GM23338 (cell line): ENCODE measurements at regions not wholly inside any gene's neighbourhood (a gene's known extent, or its start where the extent isn't known, plus 50 kb on each side); places are given as distances from the start of the nearest gene placed in this dataset.

Source experiments
- ATAC-seq: fragments of 200-7000 bp; cut with Tn5 transposase; 3 replicates; pipeline ENCODE4 v1.9.1; 2020
- DNase-seq: peaks from one replicate; pipeline ENCODE4 v3.0.0-alpha.2; 2015; ENCODE audit warnings: low spot score
- H2AFZ ChIP-seq: fragments of 200-600 bp; sonication (generic); 2 replicates; pipeline ENCODE4 v1.8.0; 2016; ENCODE audit warnings: antibody characterized with exemption, mild to moderate bottlenecking, moderate library complexity
- H3F3A ChIP-seq: fragments of 200-600 bp; sonication (generic); replicated peaks from 2 replicates; pipeline ENCODE4 v1.8.0; 2017; ENCODE audit warnings: antibody characterized with exemption, mixed run types, low read depth
- H3K27ac ChIP-seq: fragments of 200-600 bp; sonication (generic); 2 replicates; pipeline ENCODE4 v1.6.1; 2016; ENCODE audit warnings: low read depth
- H3K27me3 ChIP-seq: fragments of 200-600 bp; sonication (generic); 2 replicates; pipeline ENCODE4 v1.8.0; 2016; ENCODE audit warnings: mild to moderate bottlenecking, mixed run types, moderate library complexity; ENCODE audit not compliant: insufficient read depth
- H3K36me3 ChIP-seq: fragments of 200-600 bp; sonication (generic); 2 replicates; pipeline ENCODE4 v1.8.0; 2016; ENCODE audit warnings: mild to moderate bottlenecking; ENCODE audit not compliant: insufficient read depth
- H3K4me1 ChIP-seq: fragments of 200-600 bp; sonication (generic); 2 replicates; pipeline ENCODE4 v1.8.0; 2016; ENCODE audit warnings: mild to moderate bottlenecking, moderate library complexity; ENCODE audit not compliant: insufficient read depth
- H3K4me2 ChIP-seq: fragments of 200-600 bp; sonication (generic); 2 replicates; pipeline ENCODE4 v1.7.1; 2017; ENCODE audit warnings: mixed run types
- H3K4me3 ChIP-seq: fragments of 200-600 bp; sonication (generic); 2 replicates; pipeline ENCODE4 v1.6.1; 2016; ENCODE audit warnings: mixed run types
- H3K79me2 ChIP-seq: fragments of 200-600 bp; sonication (generic); replicated peaks from 2 replicates; pipeline ENCODE4 v1.8.0; 2017; ENCODE audit warnings: mild to moderate bottlenecking; ENCODE audit not compliant: insufficient read depth
- H3K9me2 ChIP-seq: fragments of 200-600 bp; sonication (generic); 2 replicates; pipeline ENCODE4 v1.8.0; 2017; ENCODE audit not compliant: insufficient read depth
- H4K20me1 ChIP-seq: fragments of 200-600 bp; sonication (generic); replicated peaks from 2 replicates; pipeline ENCODE4 v1.8.0; 2017; ENCODE audit warnings: mild to moderate bottlenecking; ENCODE audit not compliant: insufficient read depth
- H3K27ac Mint-ChIP-seq: 2 replicates; pipeline ENCODE4 v1.8.0; 2020; ENCODE audit warnings: inconsistent platforms, mild to moderate bottlenecking, moderate library complexity, mixed read lengths
- H3K27me3 Mint-ChIP-seq: 3 replicates; pipeline ENCODE4 v1.8.0; 2022; ENCODE audit warnings: low read depth, mild to moderate bottlenecking, moderate library complexity, mixed read lengths, inconsistent platforms; ENCODE audit not compliant: insufficient read depth, poor library complexity
- H3K36me3 Mint-ChIP-seq: 3 replicates; pipeline ENCODE4 v1.8.0; 2021; ENCODE audit warnings: low read depth, mild to moderate bottlenecking, inconsistent platforms, moderate library complexity, mixed read lengths
- H3K4me1 Mint-ChIP-seq: 3 replicates; pipeline ENCODE4 v1.8.0; 2020; ENCODE audit warnings: mild to moderate bottlenecking, inconsistent platforms, mixed read lengths
- H3K4me3 Mint-ChIP-seq: 3 replicates; pipeline ENCODE4 v1.8.0; 2021; ENCODE audit warnings: moderate library complexity, mild to moderate bottlenecking, inconsistent platforms, mixed read lengths
- H3K9me3 Mint-ChIP-seq: 3 replicates; pipeline ENCODE4 v1.8.0; 2020; ENCODE audit warnings: moderate library complexity, mild to moderate bottlenecking, inconsistent platforms, mixed read lengths
- CREB1 ChIP-seq: fragments of 250-450 bp; sonication (Bioruptor Pico); IDR thresholded peaks from 2 replicates; pipeline ENCODE4 v1.5.0; 2020; ENCODE audit warnings: low read depth, mild to moderate bottlenecking, moderate library complexity
- EZH2 ChIP-seq: fragments of 200-600 bp; sonication (generic); IDR thresholded peaks from one replicate; pipeline ENCODE4 v1.8.0; 2017; ENCODE audit warnings: antibody characterized with exemption, mild to moderate bottlenecking, low read depth; ENCODE audit not compliant: unreplicated experiment
- EZH2phosphoT487 ChIP-seq: fragments of 200-600 bp; sonication (generic); IDR thresholded peaks from one replicate; pipeline ENCODE4 v1.8.1; 2018; ENCODE audit warnings: antibody characterized with exemption; ENCODE audit not compliant: unreplicated experiment
- JUNB ChIP-seq: IDR thresholded peaks from one replicate; pipeline ENCODE4 v1.6.1; 2016; ENCODE audit warnings: antibody characterized with exemption; ENCODE audit not compliant: unreplicated experiment
- NANOG ChIP-seq: IDR thresholded peaks from 2 replicates; pipeline ENCODE4 v1.6.1; 2016; ENCODE audit warnings: antibody characterized with exemption, borderline replicate concordance
- POLR2AphosphoS5 ChIP-seq: IDR thresholded peaks from 2 replicates; pipeline ENCODE4 v1.6.1; 2016; ENCODE audit warnings: antibody characterized with exemption, low read depth
- STAT1 ChIP-seq: IDR thresholded peaks from one replicate; pipeline ENCODE4 v1.6.1; 2016; ENCODE audit warnings: antibody characterized with exemption; ENCODE audit not compliant: unreplicated experiment
- ZNF114 ChIP-seq: fragments of 250-450 bp; sonication (Bioruptor Pico); IDR thresholded peaks from 2 replicates; pipeline ENCODE4 v1.5.0; 2020; ENCODE audit warnings: mild to moderate bottlenecking, moderate library complexity
- ZNF331 ChIP-seq: fragments of 250-450 bp; sonication (Bioruptor Pico); IDR thresholded peaks from 2 replicates; pipeline ENCODE4 v1.5.0; 2020; ENCODE audit warnings: low read depth, mild to moderate bottlenecking, moderate library complexity
- TF ChIP-seq, protein P1 (sequence below): fragments of 250-450 bp; sonication (Bioruptor Pico); IDR thresholded peaks from 2 replicates; pipeline ENCODE4 v1.5.0; 2020; ENCODE audit warnings: mild to moderate bottlenecking, moderate library complexity
- TF ChIP-seq, protein P2 (sequence below): IDR thresholded peaks from one replicate; pipeline ENCODE4 v1.6.1; 2018; ENCODE audit warnings: antibody characterized with exemption; ENCODE audit not compliant: unreplicated experiment
- TF ChIP-seq, protein P3 (sequence below): IDR thresholded peaks from 2 replicates; pipeline ENCODE4 v1.6.1; 2016; ENCODE audit warnings: antibody characterized with exemption

DNA sequence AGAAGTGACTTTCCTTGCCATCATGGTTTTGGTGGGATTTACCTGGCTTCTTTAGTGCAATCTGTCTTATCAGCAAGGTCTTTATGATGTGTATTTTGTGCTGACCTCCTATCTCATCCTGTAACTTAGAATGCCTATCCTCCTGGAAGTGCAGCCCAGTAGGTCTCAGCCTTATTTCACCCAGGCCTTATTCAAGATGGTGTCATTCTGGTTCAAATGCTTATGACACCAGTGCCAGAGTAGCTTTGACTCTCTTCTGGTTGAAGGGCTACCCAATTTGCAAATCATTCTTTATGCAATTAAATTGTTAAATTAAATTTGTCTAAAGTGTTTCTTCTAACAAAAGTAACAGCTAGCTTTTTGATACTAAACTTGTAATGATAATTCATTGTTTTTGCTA, 58.8 kb upstream of the PRDM9 start:
- Histone ChIP-seq H2AFZ (no peak overlapping the region), H3K27ac (no peak overlapping the region), H3F3A (no peaks in the 10 kb centered on the region), H3K4me1 (no peaks in the 10 kb centered on the region), H3K79me2 (no peaks in the 10 kb centered on the region), H3K4me2 (no peak overlapping the region), H3K36me3 (no peaks in the 10 kb centered on the region), H4K20me1 (no peaks in the 10 kb centered on the region), H3K27me3 (no peaks in the 10 kb centered on the region), H3K4me3 (no peak overlapping the region), H3K9me2 (peaks cover 3% of the 10 kb centered on the region; the same call in 1 of the 2 replicates)
- Mint-ChIP-seq H3K27me3 (no peaks in the 10 kb centered on the region), H3K36me3 (no peaks in the 10 kb centered on the region), H3K9me3 (no peaks in the 10 kb centered on the region), H3K27ac (no peak overlapping the region), H3K4me3 (no peak overlapping the region), H3K4me1 (0 out of 3 replicates have a peak, but pooled peaks cover 4% of the 10 kb centered on the region)
- TF ChIP-seq, protein P1, sequence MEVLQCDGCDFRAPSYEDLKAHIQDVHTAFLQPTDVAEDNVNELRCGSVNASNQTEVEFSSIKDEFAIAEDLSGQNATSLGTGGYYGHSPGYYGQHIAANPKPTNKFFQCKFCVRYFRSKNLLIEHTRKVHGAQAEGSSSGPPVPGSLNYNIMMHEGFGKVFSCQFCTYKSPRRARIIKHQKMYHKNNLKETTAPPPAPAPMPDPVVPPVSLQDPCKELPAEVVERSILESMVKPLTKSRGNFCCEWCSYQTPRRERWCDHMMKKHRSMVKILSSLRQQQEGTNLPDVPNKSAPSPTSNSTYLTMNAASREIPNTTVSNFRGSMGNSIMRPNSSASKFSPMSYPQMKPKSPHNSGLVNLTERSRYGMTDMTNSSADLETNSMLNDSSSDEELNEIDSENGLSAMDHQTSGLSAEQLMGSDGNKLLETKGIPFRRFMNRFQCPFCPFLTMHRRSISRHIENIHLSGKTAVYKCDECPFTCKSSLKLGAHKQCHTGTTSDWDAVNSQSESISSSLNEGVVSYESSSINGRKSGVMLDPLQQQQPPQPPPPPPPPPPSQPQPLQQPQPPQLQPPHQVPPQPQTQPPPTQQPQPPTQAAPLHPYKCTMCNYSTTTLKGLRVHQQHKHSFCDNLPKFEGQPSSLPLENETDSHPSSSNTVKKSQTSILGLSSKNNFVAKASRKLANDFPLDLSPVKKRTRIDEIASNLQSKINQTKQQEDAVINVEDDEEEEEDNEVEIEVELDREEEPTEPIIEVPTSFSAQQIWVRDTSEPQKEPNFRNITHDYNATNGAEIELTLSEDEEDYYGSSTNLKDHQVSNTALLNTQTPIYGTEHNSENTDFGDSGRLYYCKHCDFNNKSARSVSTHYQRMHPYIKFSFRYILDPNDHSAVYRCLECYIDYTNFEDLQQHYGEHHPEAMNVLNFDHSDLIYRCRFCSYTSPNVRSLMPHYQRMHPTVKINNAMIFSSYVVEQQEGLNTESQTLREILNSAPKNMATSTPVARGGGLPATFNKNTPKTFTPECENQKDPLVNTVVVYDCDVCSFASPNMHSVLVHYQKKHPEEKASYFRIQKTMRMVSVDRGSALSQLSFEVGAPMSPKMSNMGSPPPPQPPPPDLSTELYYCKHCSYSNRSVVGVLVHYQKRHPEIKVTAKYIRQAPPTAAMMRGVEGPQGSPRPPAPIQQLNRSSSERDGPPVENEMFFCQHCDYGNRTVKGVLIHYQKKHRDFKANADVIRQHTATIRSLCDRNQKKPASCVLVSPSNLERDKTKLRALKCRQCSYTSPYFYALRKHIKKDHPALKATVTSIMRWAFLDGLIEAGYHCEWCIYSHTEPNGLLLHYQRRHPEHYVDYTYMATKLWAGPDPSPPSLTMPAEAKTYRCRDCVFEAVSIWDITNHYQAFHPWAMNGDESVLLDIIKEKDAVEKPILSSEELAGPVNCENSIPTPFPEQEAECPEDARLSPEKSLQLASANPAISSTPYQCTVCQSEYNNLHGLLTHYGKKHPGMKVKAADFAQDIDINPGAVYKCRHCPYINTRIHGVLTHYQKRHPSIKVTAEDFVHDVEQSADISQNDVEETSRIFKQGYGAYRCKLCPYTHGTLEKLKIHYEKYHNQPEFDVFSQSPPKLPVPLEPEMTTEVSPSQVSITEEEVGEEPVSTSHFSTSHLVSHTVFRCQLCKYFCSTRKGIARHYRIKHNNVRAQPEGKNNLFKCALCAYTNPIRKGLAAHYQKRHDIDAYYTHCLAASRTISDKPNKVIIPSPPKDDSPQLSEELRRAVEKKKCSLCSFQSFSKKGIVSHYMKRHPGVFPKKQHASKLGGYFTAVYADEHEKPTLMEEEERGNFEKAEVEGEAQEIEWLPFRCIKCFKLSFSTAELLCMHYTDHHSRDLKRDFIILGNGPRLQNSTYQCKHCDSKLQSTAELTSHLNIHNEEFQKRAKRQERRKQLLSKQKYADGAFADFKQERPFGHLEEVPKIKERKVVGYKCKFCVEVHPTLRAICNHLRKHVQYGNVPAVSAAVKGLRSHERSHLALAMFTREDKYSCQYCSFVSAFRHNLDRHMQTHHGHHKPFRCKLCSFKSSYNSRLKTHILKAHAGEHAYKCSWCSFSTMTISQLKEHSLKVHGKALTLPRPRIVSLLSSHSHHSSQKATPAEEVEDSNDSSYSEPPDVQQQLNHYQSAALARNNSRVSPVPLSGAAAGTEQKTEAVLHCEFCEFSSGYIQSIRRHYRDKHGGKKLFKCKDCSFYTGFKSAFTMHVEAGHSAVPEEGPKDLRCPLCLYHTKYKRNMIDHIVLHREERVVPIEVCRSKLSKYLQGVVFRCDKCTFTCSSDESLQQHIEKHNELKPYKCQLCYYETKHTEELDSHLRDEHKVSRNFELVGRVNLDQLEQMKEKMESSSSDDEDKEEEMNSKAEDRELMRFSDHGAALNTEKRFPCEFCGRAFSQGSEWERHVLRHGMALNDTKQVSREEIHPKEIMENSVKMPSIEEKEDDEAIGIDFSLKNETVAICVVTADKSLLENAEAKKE (CRISPR knock-in tag), result no peak
- no peak for TF ChIP-seq ZNF114
- TF ChIP-seq, protein P2, sequence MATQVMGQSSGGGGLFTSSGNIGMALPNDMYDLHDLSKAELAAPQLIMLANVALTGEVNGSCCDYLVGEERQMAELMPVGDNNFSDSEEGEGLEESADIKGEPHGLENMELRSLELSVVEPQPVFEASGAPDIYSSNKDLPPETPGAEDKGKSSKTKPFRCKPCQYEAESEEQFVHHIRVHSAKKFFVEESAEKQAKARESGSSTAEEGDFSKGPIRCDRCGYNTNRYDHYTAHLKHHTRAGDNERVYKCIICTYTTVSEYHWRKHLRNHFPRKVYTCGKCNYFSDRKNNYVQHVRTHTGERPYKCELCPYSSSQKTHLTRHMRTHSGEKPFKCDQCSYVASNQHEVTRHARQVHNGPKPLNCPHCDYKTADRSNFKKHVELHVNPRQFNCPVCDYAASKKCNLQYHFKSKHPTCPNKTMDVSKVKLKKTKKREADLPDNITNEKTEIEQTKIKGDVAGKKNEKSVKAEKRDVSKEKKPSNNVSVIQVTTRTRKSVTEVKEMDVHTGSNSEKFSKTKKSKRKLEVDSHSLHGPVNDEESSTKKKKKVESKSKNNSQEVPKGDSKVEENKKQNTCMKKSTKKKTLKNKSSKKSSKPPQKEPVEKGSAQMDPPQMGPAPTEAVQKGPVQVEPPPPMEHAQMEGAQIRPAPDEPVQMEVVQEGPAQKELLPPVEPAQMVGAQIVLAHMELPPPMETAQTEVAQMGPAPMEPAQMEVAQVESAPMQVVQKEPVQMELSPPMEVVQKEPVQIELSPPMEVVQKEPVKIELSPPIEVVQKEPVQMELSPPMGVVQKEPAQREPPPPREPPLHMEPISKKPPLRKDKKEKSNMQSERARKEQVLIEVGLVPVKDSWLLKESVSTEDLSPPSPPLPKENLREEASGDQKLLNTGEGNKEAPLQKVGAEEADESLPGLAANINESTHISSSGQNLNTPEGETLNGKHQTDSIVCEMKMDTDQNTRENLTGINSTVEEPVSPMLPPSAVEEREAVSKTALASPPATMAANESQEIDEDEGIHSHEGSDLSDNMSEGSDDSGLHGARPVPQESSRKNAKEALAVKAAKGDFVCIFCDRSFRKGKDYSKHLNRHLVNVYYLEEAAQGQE, result no peak
- TF ChIP-seq, protein P3, sequence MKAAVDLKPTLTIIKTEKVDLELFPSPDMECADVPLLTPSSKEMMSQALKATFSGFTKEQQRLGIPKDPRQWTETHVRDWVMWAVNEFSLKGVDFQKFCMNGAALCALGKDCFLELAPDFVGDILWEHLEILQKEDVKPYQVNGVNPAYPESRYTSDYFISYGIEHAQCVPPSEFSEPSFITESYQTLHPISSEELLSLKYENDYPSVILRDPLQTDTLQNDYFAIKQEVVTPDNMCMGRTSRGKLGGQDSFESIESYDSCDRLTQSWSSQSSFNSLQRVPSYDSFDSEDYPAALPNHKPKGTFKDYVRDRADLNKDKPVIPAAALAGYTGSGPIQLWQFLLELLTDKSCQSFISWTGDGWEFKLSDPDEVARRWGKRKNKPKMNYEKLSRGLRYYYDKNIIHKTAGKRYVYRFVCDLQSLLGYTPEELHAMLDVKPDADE, result no peak
- no peak for TF ChIP-seq EZH2
- TF ChIP-seq JUNB, result no peak
- TF ChIP-seq EZH2phosphoT487, result no peak
- no peak for TF ChIP-seq ZNF331 (CRISPR knock-in tag)
- no peak for TF ChIP-seq CREB1 (CRISPR knock-in tag)
- no peak for TF ChIP-seq NANOG
- no peak for TF ChIP-seq POLR2AphosphoS5
- TF ChIP-seq STAT1, result no peak
- ATAC-seq (no peak), DNase-seq (no peak)
